ENCODE measurements at regions not wholly inside any gene's neighbourhood (a gene's known extent, or its start where the extent isn't known, plus 50 kb on each side); places are given as distances from the start of the nearest gene placed in this dataset.

GRCh38 chr2:167792126-167792525 is 455.3 kb downstream of the STK39 start:
- TF ChIP-seq CTCF (IDR thresholded peaks at IDR 0.05; ENCODE audit: poor library complexity, severe bottlenecking): no peak
- no peak for TF ChIP-seq EP300 (conservative IDR thresholded peaks at IDR 0.05; ENCODE audit: poor library complexity, severe bottlenecking)
- no peak for TF ChIP-seq EZH2 (IDR thresholded peaks at IDR 0.05; ENCODE audit: borderline replicate concordance, insufficient read depth, low read length, poor library complexity, severe bottlenecking)
- no peak for TF ChIP-seq TAF1 (IDR thresholded peaks at IDR 0.05; ENCODE audit: low read depth)
- no peak for TF ChIP-seq POLR2AphosphoS5 (IDR thresholded peaks at IDR 0.05)
- TF ChIP-seq REST (IDR thresholded peaks at IDR 0.05; ENCODE audit: borderline replicate concordance): no peak
- no peak for TF ChIP-seq MXI1 (conservative IDR thresholded peaks at IDR 0.05; ENCODE audit: poor library complexity, severe bottlenecking)
- TF ChIP-seq RAD21 (conservative IDR thresholded peaks at IDR 0.05): no peak

All from neural cell (in vitro differentiated cells).